Kidney (tissue), 13 donors: ENCODE measurements at regions not wholly inside any gene's neighbourhood (a gene's known extent, or its start where the extent isn't known, plus 50 kb on each side); places are given as distances from the start of the nearest gene placed in this dataset.

Experiments
- DNase-seq, 5 donors: peaks; one replicate each; pipeline ENCODE4 v3.0.0-alpha.2; 2013 to 2020
- FAIRE-seq: peaks from 2 replicates; lab custom pipeline; 2012; peaks lifted over from hg19 to GRCh38; lab: Jason Lieb, UNC
- H3K27ac ChIP-seq, 2 donors: one replicate each; pipeline ENCODE4 v1.7.0; 2013; ENCODE audit warnings: low read depth in 2 of 2, low read length in 2 of 2, inconsistent platforms in 1 of 2
- H3K27me3 ChIP-seq: one replicate; pipeline ENCODE4 v1.7.1; 2013; ENCODE audit warnings: low read length, inconsistent platforms; ENCODE audit not compliant: control insufficient read depth, insufficient read depth
- H3K36me3 ChIP-seq, 3 donors: one replicate each; pipeline versions ENCODE4 v1.7.0 to v1.7.1; 2013; ENCODE audit warnings: low read length in 3 of 3, control low read depth in 1 of 3, inconsistent platforms in 1 of 3; ENCODE audit not compliant: insufficient read depth in 3 of 3, control insufficient read depth in 2 of 3
- H3K4me1 ChIP-seq, 3 donors: one replicate each; pipeline versions ENCODE4 v1.7.0 to v1.7.1; 2013; ENCODE audit warnings: low read length in 3 of 3, inconsistent platforms in 1 of 3, low read depth in 1 of 3; ENCODE audit not compliant: control insufficient read depth in 2 of 3, insufficient read depth in 2 of 3
- H3K4me3 ChIP-seq, 3 donors: one replicate each; pipeline versions ENCODE4 v1.7.0 to v1.8.1; 2013; ENCODE audit warnings: low read length in 3 of 3, control low read depth in 1 of 3, inconsistent platforms in 1 of 3
- H3K9ac ChIP-seq, 3 donors: one replicate each; pipeline versions ENCODE4 v1.7.0 to v1.7.1; 2013; ENCODE audit warnings: low read length in 3 of 3, control low read depth in 1 of 3, inconsistent platforms in 1 of 3
- H3K9me3 ChIP-seq, 3 donors: one replicate each; pipeline versions ENCODE4 v1.7.0 to v1.7.1; 2013; ENCODE audit warnings: low read length in 3 of 3, control low read depth in 1 of 3, inconsistent platforms in 1 of 3; ENCODE audit not compliant: control insufficient read depth in 2 of 3, insufficient read depth in 1 of 3
- intact Hi-C: fragments of 100-400 bp; cut with DNase I; formaldehyde crosslinking; loops from one replicate; pipeline ENCODE4 v1.11.1; 2022
- TF ChIP-seq, protein P1 (sequence below): IDR thresholded peaks from 3 replicates; pipeline ENCODE4 v1.5.1; 2012; ENCODE audit warnings: mild to moderate bottlenecking, moderate library complexity, borderline replicate concordance; ENCODE audit not compliant: insufficient read depth; ENCODE audit errors: extremely low read depth
- donor health status: control.
- donor health status: control.
- donor health status: control.
- donor health status: control.
- donor health status: control.
- donor health status: DM: yes; HTN: yes; CAD: no.
- donor health status: Normal renal cell carcinoma (clear cell type).

GRCh38 chr9:80595192-80595591 lies 1023.4 kb downstream of the TLE4 start:
- Histone ChIP-seq H3K27ac (no peak overlapping the region), H3K9me3 (no peaks in the 10 kb centered on the region), H3K4me3 (no peak overlapping the region), H3K27me3 (no peaks in the 10 kb centered on the region), H3K9ac (no peak overlapping the region), H3K4me1 (no peaks in the 10 kb centered on the region), H3K36me3 (no peaks in the 10 kb centered on the region)
- FAIRE-seq: no peak
- intact Hi-C loops: no loop called here
- TF ChIP-seq, protein P1, sequence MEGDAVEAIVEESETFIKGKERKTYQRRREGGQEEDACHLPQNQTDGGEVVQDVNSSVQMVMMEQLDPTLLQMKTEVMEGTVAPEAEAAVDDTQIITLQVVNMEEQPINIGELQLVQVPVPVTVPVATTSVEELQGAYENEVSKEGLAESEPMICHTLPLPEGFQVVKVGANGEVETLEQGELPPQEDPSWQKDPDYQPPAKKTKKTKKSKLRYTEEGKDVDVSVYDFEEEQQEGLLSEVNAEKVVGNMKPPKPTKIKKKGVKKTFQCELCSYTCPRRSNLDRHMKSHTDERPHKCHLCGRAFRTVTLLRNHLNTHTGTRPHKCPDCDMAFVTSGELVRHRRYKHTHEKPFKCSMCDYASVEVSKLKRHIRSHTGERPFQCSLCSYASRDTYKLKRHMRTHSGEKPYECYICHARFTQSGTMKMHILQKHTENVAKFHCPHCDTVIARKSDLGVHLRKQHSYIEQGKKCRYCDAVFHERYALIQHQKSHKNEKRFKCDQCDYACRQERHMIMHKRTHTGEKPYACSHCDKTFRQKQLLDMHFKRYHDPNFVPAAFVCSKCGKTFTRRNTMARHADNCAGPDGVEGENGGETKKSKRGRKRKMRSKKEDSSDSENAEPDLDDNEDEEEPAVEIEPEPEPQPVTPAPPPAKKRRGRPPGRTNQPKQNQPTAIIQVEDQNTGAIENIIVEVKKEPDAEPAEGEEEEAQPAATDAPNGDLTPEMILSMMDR: no peak
- DNase-seq: no peak

DNA sequence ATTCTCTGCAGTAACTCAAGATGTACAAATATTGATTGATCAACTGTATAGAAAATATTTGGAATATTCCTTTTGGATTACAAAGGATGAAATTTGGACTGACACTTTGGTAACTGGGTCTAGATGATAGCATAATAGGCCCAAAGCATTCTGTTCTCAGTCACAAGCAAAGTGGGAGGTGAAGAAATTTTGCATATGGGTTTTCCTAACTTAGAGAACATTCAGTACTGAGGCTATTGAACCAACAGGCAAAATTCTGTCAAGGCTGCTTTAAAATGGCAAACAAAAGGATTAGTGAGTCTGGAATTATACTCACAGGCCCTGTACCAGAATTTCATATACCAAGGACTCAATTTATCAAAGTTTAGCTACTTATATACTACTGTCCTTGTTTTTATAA lies 1020.6 kb downstream of the TLE4 start:
- intact Hi-C loops: no loop called here
- FAIRE-seq: no peak
- no peak for DNase-seq

GRCh38 chr9:80586786-80587330 lies 1015.1 kb downstream of the TLE4 start:
- TF ChIP-seq, protein P1: no peak
- Histone ChIP-seq H3K9me3 (no peaks in the 10 kb centered on the region), H3K9ac (no peak overlapping the region), H3K4me1 (no peaks in the 10 kb centered on the region), H3K36me3 (no peaks in the 10 kb centered on the region), H3K4me3 (no peak overlapping the region), H3K27ac (no peak overlapping the region), H3K27me3 (no peaks in the 10 kb centered on the region)
- DNase-seq (peak in 3 of 5 donors; percentile 10 to 63 (median 31)), FAIRE-seq (no peak)
- intact Hi-C loops: no loop called here

More for the DNA sequence above, 1020.6 kb downstream of the TLE4 start:
- no peak overlapping the region for H3K4me3 ChIP-seq
- no peak overlapping the region for H3K27ac ChIP-seq
- TF ChIP-seq, protein P1: no peak
- no peak overlapping the region for H3K9ac ChIP-seq
- no peaks in the 10 kb centered on the region for H3K9me3 ChIP-seq
- no peaks in the 10 kb centered on the region for H3K36me3 ChIP-seq
- H3K27me3 ChIP-seq: no peaks in the 10 kb centered on the region
- H3K4me1 ChIP-seq: no peaks in the 10 kb centered on the region

DNA sequence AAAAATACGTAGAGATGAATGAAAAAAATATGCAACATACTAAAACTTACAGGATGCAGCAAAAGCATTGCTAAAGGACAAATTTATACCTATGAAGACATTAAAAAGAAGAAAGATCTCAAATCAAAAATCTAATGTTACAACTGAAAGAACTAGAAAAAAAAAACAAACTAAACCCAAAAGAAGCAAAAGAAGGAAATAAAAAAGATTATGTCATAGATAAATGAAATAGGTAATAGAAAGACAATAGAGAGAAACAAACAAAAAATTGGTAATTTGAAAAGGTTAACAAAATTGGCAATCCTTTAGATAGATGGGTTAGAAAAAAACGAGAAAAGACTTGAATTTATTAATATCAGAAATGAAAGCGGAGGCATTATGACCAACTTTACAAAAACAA lies 1000.2 kb downstream of the TLE4 start:
- Histone ChIP-seq H3K9me3 (peaks cover 0 to 12% (median 4%) of the 10 kb centered on the region in 3 donors), H3K36me3 (no peaks in the 10 kb centered on the region), H3K27me3 (no peaks in the 10 kb centered on the region), H3K9ac (no peak overlapping the region), H3K27ac (no peak overlapping the region), H3K4me3 (no peak overlapping the region), H3K4me1 (no peaks in the 10 kb centered on the region)
- peak; percentile 17 for FAIRE-seq
- DNase-seq: no peak
- TF ChIP-seq, protein P1: no peak
- intact Hi-C loops: no loop called here
